SU-DHL-6 (cell line): ENCODE measurements at regions not wholly inside any gene's neighbourhood (a gene's known extent, or its start where the extent isn't known, plus 50 kb on each side); places are given as distances from the start of the nearest gene placed in this dataset.

Source experiments
- H2AFZ ChIP-seq: fragments of 200-600 bp; sonication (generic); 2 replicates; pipeline ENCODE4 v1.6.1; 2014; ENCODE audit warnings: low read depth, mild to moderate bottlenecking, moderate library complexity, mixed read lengths, antibody characterized with exemption, low read length; ENCODE audit not compliant: severe bottlenecking
- H3F3A ChIP-seq: fragments of 200-600 bp; shearing (Covaris generic); 2 replicates; pipeline ENCODE4 v1.6.0; 2016; ENCODE audit warnings: antibody characterized with exemption, mild to moderate bottlenecking; ENCODE audit not compliant: insufficient read depth
- H3K27ac ChIP-seq: fragments of 200-600 bp; sonication (generic); 2 replicates; pipeline ENCODE4 v1.5.1; 2016; ENCODE audit warnings: low read depth, mild to moderate bottlenecking, low read length, moderate library complexity, mixed read lengths
- H3K27me3 ChIP-seq: fragments of 200-600 bp; sonication (generic), shearing (Covaris generic); 2 replicates; pipeline ENCODE4 v1.6.0; 2014; ENCODE audit warnings: mild to moderate bottlenecking, low read length
- H3K36me3 ChIP-seq: fragments of 200-600 bp; sonication (generic); 2 replicates; pipeline ENCODE4 v1.6.1; 2014; ENCODE audit warnings: mild to moderate bottlenecking, low read length, mixed read lengths
- H3K4me2 ChIP-seq: fragments of 300-600, 200-600 bp; shearing (Covaris generic), sonication (generic); 2 replicates; pipeline ENCODE4 v1.6.0; 2014; ENCODE audit warnings: low read length, low read depth, mild to moderate bottlenecking; ENCODE audit not compliant: poor library complexity, severe bottlenecking
- H3K4me3 ChIP-seq: fragments of 200-600 bp; sonication (generic); 2 replicates; pipeline ENCODE4 v1.5.1; 2014; ENCODE audit warnings: antibody characterized with exemption, low read length, mild to moderate bottlenecking, mixed read lengths; ENCODE audit not compliant: insufficient read depth, poor library complexity, severe bottlenecking
- H3K79me2 ChIP-seq: fragments of 200-600 bp; sonication (generic); 2 replicates; pipeline ENCODE4 v1.6.1; 2014; ENCODE audit warnings: mild to moderate bottlenecking, low read length, moderate library complexity; ENCODE audit not compliant: insufficient read depth
- H3K9ac ChIP-seq: fragments of 200-600 bp; sonication (generic); 2 replicates; pipeline ENCODE4 v1.7.0; 2014; ENCODE audit warnings: mild to moderate bottlenecking, low read length
- H3K9me2 ChIP-seq: fragments of 200-600 bp; sonication (generic); replicated peaks from 2 replicates; pipeline ENCODE4 v1.6.1; 2014; ENCODE audit warnings: low read length; ENCODE audit not compliant: insufficient read depth
- H3K9me3 ChIP-seq: fragments of 200-600 bp; sonication (generic); 2 replicates; pipeline ENCODE4 v1.6.1; 2014; ENCODE audit warnings: low read length, mixed read lengths; ENCODE audit not compliant: insufficient read depth
- H4K20me1 ChIP-seq: fragments of 200-600 bp; sonication (generic); 2 replicates; pipeline ENCODE4 v1.6.1; 2014; ENCODE audit warnings: low read depth, mild to moderate bottlenecking, antibody characterized with exemption, low read length, moderate library complexity, mixed read lengths
- CTCF ChIP-seq: fragments of 200-600 bp; sonication (generic); IDR thresholded peaks from one replicate; pipeline ENCODE4 v1.5.1; 2017; ENCODE audit warnings: antibody characterized with exemption, mild to moderate bottlenecking, low read length, moderate library complexity; ENCODE audit not compliant: insufficient read depth, poor library complexity, severe bottlenecking
- EZH2phosphoT487 ChIP-seq: fragments of 200-600 bp; sonication (generic), shearing (Covaris generic); conservative IDR thresholded peaks from 2 replicates; pipeline ENCODE4 v1.6.1; 2018; ENCODE audit warnings: mild to moderate bottlenecking, antibody characterized with exemption, low read length, moderate library complexity, mixed read lengths

- TF ChIP-seq EZH2phosphoT487 (no peak), CTCF (no peak)
- H2AFZ ChIP-seq, result no peak overlapping the region
Observed at GRCh38 chr2:181376442-181376841, 80.7 kb upstream of the ITGA4 start.

GRCh38 chr2:181376999-181377398 lies 80.2 kb upstream of the ITGA4 start:
- H3K36me3 ChIP-seq, result no peaks in the 10 kb centered on the region
- H3K9ac ChIP-seq, result no peak overlapping the region
- H3K9me2 ChIP-seq, result no peaks in the 10 kb centered on the region
- H3K79me2 ChIP-seq, result no peaks in the 10 kb centered on the region
- H4K20me1 ChIP-seq, result no peaks in the 10 kb centered on the region
- no peak overlapping the region for H3K4me3 ChIP-seq
- TF ChIP-seq EZH2phosphoT487 (no peak), CTCF (no peak)
- H3K4me2 ChIP-seq, result no peak overlapping the region
- no peak overlapping the region for H3K27ac ChIP-seq
- no peak overlapping the region for H2AFZ ChIP-seq
- H3K27me3 ChIP-seq, result no peaks in the 10 kb centered on the region
- no peaks in the 10 kb centered on the region for H3F3A ChIP-seq
- no peaks in the 10 kb centered on the region for H3K9me3 ChIP-seq

More at GRCh38 chr2:181376442-181376841, 80.7 kb upstream of the ITGA4 start:
- Histone ChIP-seq H3F3A (no peaks in the 10 kb centered on the region), H3K9ac (no peak overlapping the region), H3K27me3 (no peaks in the 10 kb centered on the region), H3K9me2 (no peaks in the 10 kb centered on the region), H3K9me3 (no peaks in the 10 kb centered on the region), H3K79me2 (no peaks in the 10 kb centered on the region), H4K20me1 (no peaks in the 10 kb centered on the region), H3K27ac (no peak overlapping the region), H3K36me3 (no peaks in the 10 kb centered on the region), H3K4me3 (no peak overlapping the region), H3K4me2 (no peak overlapping the region)

- Histone ChIP-seq H3K9me2 (no peaks in the 10 kb centered on the region), H3K79me2 (no peaks in the 10 kb centered on the region), H4K20me1 (no peaks in the 10 kb centered on the region), H3F3A (no peaks in the 10 kb centered on the region), H3K27ac (no peak overlapping the region), H2AFZ (no peak overlapping the region), H3K27me3 (no peaks in the 10 kb centered on the region), H3K4me2 (no peak overlapping the region), H3K36me3 (no peaks in the 10 kb centered on the region), H3K9ac (no peak overlapping the region), H3K4me3 (no peak overlapping the region), H3K9me3 (no peaks in the 10 kb centered on the region)
- TF ChIP-seq EZH2phosphoT487 (no peak), CTCF (no peak)
Observed at GRCh38 chr2:181378491-181378890, 78.7 kb upstream of the ITGA4 start.

- Histone ChIP-seq H4K20me1 (no peaks in the 10 kb centered on the region), H3K9me3 (no peaks in the 10 kb centered on the region), H3K9ac (no peak overlapping the region), H3K4me3 (no peak overlapping the region), H3K36me3 (no peaks in the 10 kb centered on the region), H3K79me2 (no peaks in the 10 kb centered on the region), H3K4me2 (no peak overlapping the region), H3F3A (no peaks in the 10 kb centered on the region), H2AFZ (no peak overlapping the region), H3K27ac (no peak overlapping the region), H3K27me3 (no peaks in the 10 kb centered on the region), H3K9me2 (no peaks in the 10 kb centered on the region)
- no peak for TF ChIP-seq CTCF
- no peak for TF ChIP-seq EZH2phosphoT487
Observed at GRCh38 chr2:181380581-181380980, 76.6 kb upstream of the ITGA4 start.
